ENCODE measurements at regions not wholly inside any gene's neighbourhood (a gene's known extent, or its start where the extent isn't known, plus 50 kb on each side); places are given as distances from the start of the nearest gene placed in this dataset.

DNA sequence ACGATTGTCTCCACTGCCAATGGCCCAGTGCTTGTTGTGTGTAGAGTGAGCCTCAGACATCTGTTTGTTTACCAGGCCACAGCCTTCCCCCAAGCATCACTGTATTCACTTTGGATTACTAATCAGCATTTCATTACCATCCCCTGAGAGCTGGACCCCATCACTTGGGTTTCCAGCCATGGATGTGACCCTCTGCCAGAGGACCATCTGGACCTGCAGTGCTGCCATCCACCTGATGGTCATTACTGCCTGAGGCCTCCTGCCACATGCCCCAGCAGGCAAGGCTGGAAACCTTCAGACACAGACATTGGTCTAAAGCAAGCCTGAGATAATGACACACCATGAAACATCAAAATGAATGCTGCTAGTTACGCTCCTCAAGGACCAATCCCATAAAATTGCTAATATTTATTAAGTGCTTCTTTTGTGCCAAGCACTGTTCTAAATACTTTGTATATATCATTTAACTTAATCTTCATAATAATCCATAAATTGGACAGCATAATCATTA is 2096.3 kb upstream of the CELF4 start:
- TF ChIP-seq, protein P1, sequence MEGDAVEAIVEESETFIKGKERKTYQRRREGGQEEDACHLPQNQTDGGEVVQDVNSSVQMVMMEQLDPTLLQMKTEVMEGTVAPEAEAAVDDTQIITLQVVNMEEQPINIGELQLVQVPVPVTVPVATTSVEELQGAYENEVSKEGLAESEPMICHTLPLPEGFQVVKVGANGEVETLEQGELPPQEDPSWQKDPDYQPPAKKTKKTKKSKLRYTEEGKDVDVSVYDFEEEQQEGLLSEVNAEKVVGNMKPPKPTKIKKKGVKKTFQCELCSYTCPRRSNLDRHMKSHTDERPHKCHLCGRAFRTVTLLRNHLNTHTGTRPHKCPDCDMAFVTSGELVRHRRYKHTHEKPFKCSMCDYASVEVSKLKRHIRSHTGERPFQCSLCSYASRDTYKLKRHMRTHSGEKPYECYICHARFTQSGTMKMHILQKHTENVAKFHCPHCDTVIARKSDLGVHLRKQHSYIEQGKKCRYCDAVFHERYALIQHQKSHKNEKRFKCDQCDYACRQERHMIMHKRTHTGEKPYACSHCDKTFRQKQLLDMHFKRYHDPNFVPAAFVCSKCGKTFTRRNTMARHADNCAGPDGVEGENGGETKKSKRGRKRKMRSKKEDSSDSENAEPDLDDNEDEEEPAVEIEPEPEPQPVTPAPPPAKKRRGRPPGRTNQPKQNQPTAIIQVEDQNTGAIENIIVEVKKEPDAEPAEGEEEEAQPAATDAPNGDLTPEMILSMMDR (IDR thresholded peaks at IDR 0.05; ENCODE audit: low read depth, low read length) = no peak
- no peak for TF ChIP-seq POLR2A (IDR thresholded peaks at IDR 0.05; ENCODE audit: extremely low read depth, insufficient read length)
- TF ChIP-seq, protein P2, sequence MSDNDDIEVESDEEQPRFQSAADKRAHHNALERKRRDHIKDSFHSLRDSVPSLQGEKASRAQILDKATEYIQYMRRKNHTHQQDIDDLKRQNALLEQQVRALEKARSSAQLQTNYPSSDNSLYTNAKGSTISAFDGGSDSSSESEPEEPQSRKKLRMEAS (IDR thresholded peaks at IDR 0.05; ENCODE audit: low read depth, low read length) = no peak
